GM19324 (cell line): ENCODE measurements at regions not wholly inside any gene's neighbourhood (a gene's known extent, or its start where the extent isn't known, plus 50 kb on each side); places are given as distances from the start of the nearest gene placed in this dataset.

Source experiments
- ATAC-seq: cut with Tn5 transposase; IDR thresholded peaks from one replicate; pipeline ENCODE4 v1.9.1; 2021; ENCODE audit warnings: mild to moderate bottlenecking, moderate library complexity; ENCODE audit not compliant: unreplicated experiment, low FRiP score

DNA sequence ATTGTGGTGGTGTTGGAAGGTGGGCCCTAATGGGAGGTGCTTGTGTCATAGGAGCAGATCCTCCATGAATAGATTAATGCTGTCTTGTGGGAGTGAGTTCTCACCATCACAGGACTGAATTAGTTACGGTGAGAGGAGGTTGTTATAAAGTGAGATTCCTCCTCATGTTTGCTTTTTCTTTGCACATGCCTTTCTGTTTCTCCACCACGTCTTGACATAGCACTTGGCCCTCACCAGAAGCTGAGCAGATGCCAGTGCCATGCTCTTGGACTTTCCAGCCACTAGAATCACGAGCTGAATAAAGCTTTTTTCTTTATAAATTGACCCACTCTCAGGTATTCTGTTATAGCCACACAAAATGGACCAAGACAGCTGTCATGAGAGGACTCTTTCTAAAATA, 194.8 kb downstream of the PTPRU start:
- no peak for ATAC-seq

DNA sequence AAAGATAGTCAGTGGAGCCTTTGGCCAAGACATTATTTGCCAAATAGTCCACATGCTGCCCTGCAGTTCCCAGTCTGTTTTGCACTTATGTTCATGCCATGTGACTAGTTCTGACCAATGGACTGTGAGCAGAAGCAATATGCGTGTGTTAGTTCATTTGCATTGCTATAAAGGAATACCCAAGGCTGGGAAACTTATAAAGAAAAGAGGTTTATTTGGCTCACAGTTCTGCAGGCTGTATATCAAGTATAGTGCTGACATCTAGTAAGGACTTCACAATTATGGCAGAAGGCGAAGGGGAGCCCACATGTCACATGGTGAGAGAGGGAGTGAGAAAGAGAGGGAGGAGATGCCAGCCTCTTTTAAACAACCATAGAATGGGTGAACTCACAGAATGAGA, 193.3 kb downstream of the PTPRU start:
- ATAC-seq: no peak

DNA sequence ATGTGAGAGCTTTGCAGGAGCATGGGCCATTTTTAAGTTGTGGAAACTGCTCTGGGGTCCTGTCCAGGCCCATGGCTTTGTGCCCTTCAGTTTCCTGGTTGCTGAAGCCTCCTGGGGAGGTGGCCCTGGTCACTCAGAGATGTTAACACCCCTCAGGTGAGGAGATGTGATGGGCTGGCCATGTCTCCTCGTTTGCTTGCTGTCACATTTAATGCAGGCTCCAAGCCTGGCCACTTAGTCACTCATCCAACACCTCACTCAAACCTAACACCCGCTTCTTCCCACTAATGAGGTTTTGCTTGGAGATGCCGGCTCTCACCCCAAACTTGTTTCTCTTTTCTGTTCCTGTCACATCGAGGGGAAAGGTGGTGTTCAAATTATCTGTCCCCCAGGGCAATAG, 192.7 kb downstream of the PTPRU start:
- ATAC-seq: no peak

DNA sequence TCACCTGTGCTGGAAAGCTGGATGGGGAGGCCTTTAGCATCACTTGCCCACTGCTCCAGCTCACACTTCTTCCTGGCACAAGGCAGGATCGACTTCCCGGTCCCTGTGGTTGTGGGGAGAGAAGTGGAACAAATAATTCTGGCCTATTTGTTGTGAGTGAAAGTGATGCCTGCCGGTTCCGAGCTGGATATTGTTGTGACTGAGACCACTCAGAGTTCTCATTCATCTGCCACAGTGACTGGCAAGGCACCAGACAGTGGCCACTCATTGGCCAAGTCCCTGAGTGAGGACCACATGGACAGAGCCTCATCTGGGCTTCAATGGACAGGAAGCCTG, 191.9 kb downstream of the PTPRU start:
- ATAC-seq: no peak

DNA sequence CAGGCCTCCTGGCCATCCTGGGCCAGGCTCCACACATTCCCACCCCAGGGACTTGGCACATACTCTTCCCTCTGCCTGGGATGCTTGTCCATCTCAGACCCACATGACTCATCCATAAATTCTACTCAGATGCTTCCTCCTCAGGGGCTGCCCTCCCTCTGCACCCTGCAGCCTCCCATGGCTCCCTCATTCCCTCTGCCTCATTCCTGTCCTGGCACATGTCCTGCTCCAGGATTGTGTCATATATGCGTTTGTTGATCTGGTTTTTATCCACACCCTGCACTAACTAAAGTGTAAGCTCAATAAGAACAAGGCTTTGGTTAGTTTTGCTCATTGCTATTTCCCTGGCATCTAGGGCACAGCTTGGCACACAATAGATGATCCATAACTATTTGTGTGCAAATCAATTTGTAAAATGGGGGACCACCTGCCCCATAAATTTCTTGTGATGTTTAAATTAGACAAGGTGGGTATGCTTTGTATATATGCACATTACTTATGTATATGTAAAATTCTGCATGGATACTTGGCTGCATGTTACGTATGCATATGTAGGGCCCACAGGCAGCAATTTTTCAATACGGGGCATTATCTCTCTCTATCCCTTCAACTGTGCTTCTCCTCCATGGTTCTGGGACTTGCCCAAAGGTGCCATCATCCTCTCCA, 191.4 kb downstream of the PTPRU start:
- no peak for ATAC-seq

DNA sequence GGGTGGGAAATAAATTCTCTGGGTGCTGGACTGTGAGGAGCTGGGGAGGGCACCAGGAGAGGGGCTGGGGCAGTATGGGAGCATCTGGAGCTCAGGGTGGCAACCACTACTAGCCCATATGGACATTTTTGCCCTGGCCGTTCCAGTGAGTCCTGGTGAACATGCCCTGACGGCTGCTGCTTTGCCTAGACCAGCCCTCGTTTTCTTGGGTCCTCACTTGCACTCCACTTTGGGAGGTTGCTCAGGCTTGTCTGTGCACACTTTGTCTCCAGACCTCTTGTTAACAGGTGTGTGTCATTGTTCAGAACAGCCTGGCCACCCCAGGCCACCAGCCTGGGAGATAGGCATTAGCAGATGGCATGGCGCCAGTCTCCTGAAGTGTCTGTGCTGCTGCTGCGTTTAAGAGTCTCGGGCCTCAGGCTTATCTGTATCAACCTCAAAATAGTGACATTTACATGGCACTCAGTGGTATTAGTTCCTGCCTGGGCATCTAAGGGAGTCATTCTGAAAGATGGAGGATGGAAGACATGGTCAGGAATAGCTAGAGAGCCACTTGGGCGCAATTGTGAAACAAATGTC, 190.5 kb downstream of the PTPRU start:
- ATAC-seq: no peak

DNA sequence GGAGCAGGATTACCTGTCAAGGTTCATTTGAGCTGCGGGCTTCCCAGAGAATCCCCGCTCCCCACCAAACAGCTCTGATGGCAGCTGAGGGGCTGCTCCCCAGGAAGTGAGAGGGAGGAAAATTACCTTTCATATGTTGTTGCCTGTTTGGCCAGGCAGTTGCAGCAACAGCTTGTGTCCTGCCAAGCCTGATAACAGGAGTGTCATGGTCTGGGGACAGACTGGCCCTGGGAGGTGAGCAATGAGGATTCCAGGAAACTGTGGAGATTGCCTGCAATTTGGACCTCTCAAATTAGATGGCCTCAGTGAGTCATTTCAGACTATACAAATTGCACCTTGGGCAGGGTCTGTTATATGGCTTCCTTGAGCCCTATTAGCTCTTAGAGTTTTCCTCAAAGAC, 189.3 kb downstream of the PTPRU start:
- ATAC-seq: no peak

DNA sequence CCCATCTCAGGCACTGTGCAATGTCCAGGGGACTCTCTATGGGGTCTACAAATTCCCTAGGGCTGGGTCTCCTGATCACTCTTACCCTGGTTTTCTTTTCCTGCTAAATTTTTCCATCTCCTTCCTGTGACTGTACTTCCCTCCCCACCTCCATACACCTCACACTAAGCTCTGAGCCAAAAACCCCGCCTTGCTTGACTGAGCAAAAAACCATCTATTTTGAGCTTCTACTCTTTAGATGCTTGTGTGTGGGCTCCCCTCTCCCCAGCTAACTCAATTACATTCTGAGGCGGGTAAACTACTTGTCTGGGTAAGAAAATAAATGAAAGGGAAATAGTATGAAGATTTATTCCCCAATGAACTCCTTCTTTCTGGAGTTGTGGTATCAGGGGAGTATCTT, 187.9 kb downstream of the PTPRU start:
- no peak for ATAC-seq

DNA sequence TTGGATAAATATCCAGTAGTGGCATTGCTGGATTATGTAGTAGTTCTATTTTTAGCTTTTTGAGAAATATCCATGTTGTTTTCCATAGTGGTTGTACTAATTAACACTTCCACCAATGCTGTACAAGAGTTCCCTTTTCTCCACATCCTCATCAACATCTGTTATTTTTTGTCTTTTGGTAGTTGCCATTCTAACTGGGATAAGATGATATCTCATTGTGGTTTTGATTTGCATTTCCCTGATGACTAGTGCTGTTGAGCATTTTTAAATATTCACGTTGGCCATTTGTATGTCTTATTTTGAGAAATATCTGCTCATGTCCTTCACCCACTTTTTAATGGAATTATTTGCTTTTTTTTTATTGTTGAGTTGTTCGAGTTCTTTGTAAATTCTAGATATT, 183.9 kb downstream of the PTPRU start:
- ATAC-seq: no peak

DNA sequence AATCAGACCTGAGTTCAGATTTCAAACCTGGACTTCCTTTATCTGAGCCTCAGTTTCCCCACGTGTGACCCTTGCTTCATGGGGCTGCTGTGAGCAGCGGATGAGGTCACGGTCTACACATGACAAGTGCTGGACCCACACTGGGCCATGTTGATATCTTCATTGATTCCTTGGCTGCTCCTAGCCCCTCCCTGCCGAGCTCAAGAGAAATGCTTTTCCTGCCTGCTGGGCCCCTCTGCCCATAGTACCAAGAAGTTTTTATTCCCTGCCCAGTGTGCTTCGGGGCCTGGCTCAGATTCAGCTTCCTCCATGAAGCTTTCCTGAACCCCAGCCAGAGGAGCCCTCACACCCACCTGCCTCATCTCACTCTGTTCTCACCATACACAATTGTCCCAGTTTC, 181.6 kb downstream of the PTPRU start:
- ATAC-seq: no peak

DNA sequence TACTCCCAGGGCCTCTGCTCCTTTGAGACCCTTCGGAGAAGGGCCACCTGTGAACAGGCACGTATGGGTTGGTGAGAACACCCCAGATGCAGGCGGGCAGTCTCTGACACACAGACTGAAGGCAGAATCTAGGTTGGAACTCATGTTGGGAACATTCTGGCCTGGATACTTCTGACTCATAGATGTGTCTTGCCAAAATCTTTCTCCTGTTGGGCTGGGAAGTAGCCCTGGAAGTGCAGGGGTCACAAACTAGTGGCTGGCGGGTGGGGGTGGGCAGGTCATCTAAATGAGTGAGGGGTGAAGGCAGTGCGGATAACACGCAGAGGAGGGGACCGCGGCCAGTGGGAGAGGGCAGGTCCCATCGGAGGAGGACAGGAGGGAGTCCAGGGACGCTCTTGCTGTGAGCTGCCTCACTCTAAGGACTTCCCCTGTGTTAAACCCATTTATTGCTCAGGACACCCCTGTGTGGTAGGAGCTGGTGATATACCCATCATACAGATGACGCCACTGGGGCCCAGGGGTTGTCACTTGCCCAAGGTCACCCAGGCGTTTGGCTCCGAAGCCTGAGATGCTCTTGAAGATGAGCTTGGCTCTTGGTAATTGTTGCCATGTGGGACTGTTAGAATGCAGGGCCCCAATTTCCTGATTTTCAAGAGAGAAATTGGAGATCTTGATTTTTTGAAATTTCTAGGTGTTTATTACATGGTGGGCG, 181.0 kb downstream of the PTPRU start:
- ATAC-seq: no peak

DNA sequence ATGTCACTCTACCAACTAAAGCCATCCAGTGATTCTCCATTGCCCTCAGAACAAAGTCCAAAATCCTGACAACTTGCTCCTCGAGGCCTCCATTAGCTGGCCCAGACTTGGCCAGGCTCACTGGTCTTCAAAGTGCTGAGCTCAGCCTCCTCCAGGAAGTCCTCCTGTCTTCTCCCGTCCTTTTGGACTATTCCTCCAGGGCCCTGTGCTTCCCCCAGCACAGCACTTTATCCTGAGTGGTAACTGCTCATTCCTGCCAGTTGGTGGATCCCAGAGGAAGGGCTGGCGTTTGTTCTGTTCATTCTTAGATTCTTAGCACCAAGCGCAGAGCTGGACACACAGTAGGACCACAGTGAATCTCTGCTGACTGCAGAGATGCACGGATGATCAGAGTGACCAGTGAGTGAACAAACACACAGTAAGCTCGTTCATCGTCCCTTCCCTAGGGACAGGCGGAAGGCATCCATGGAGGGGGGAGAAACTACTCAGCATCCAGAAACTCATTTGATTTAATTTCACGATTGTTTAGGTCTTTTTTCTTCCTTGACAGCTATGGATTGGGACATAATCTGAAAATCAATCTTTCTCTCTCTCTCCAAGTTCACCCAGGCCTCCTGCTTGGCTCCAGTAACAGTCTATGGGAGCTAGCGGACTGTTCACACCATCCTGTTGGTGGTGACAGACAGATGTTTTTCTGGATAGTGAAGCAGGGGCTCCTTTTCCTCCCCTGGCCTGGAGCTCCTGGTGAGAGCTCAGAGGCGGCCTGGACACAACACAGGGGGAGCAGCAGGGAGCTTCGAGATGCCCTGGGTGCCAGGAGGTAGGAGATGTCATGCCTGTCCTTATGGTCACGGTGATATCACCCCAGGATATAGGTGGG, 180.2 kb downstream of the PTPRU start:
- no peak for ATAC-seq

DNA sequence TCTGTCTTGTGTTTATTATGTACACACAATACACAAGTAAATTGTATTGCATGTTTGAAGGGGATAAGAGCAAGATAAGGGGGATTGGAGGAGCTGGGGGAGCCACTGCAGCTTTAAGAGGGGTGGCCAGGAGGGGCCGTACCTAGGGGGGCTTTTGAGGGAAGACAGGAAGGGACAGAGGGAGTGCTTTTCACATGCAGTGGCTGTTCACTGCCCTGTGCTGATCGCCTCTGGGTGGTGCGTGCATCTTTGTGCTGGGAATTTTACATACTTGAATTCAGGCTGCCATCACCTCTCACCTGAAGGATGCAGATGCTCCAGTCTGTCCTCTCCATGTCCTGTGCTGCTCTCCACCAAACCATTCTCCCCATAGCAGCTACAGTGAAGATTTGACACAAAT, 179.5 kb downstream of the PTPRU start:
- ATAC-seq: no peak

DNA sequence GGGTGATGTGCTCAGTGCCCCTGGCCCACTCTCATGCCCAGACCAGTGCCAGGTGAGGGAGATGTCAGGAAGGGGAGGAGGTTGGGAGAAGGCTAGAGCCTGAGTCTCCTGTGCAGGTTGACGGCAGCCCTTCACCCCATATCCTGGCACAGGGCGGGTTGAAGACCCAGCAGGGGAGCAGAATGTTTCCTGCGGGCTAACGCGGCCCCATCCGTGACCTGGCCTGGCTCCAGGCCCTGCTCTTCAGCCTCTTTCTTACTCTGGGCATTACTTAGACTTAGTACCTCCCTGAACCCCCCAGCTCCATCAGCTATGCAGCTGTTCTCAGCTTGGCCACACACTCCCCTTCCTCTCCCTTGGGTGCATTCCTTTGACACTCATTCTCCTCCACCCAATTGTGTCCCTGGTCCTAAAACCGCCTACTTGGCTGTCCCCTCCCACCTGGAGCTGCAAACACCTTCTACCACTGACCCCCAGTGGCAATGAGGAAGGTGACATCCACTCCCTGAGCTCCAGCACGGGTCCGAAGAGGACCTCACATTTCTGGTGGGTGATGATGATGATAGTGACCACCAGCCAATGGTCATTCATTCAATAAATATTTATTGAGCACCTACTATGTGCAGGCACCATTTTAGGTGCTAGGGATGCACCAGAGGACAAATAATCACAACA, 179.0 kb downstream of the PTPRU start:
- ATAC-seq: no peak

DNA sequence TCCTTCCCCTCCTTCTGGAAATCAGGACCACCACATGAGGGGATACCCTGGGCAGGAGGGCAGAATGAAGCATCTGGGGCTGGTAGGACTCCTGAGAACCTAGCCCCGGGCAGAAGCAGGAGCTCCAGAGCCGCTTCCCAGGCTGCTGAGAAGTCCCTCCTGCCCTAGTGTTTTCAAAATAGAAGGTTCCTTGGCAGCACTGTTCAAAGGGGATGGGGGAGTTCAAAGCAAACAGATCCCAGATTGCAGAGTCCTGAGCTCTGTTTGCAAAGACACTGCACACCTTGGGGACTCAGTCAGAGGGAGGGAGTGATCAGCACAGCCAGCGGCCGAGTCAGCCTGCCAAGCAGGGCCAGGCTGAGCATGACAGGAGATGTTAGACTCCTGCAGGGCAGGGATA, 177.8 kb downstream of the PTPRU start:
- ATAC-seq: no peak

DNA sequence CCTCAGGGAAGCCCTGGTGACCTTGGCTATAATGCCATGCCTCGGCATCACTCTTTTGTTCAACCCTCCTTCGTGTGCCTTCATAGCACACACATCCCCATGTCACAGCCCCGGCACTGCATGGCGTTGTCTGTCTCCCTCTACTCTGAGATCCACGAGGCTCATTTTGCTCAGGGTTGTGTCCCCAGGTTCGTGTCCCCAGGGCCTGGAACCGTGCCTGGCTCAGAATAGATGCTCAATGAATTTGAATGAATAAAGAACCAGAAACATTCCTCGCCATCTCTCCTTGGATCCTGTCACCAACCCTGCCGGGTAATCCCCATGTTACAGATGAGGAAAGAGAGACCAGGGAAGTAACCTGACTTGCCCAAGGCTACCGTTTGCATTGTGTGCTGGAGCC, 177.3 kb downstream of the PTPRU start:
- ATAC-seq: no peak

DNA sequence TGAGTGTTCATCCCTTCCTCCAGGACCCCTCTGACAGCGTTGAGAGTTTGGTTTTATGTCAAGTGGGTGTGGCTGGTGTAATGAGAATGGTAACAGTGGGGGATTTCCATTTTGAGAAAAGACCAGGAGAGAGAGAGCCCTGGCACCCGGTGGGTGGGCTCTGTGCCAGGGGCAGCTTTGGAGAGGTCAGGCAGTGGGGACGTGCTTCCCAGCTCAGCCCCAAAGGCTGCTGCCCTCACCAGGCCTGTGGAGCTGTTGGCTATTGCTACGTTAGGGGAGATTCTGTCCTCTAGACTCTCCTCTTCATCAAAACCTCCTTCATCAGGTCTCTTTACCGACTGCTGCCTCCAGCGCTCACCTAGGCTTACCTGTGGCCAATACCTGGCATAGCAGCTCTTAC, 176.3 kb downstream of the PTPRU start:
- no peak for ATAC-seq

DNA sequence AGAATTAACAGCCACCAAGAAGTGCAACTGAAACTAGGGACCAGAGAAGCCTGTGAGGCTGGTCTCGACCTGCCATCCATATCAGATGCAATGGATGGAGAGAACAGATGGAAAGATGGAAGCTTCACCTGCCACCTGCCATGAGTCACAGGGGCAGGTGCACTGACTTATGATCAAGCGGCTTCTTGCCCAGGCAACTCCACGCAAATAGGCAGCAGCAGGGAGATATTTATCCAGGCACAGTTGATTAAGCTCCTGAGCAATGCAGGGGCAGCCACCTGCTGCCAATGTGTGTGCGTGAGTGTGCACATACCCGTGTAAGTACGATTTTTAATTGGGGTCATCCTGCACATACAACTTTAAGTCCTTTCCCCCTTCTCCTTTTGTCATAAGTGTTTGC, 174.2 kb downstream of the PTPRU start:
- no peak for ATAC-seq

DNA sequence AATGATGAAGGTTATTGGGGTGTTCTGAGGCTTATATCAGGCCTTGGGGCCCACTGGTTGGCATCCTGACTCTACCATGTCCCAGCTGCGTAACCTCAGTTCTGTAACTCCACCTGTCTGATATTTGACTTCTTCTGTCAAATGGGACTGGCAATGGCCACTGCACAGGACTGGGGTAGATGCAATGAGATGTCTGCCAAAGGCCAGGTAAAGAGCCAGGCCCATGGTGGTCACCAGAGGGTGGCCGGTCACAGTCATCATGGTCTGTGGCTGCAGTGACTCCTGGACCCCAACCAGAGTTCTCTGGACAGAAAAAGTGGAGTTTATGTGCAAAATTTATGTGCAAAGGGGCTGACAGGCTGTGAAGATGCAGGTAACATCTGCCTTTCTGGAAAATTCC, 173.3 kb downstream of the PTPRU start:
- no peak for ATAC-seq

DNA sequence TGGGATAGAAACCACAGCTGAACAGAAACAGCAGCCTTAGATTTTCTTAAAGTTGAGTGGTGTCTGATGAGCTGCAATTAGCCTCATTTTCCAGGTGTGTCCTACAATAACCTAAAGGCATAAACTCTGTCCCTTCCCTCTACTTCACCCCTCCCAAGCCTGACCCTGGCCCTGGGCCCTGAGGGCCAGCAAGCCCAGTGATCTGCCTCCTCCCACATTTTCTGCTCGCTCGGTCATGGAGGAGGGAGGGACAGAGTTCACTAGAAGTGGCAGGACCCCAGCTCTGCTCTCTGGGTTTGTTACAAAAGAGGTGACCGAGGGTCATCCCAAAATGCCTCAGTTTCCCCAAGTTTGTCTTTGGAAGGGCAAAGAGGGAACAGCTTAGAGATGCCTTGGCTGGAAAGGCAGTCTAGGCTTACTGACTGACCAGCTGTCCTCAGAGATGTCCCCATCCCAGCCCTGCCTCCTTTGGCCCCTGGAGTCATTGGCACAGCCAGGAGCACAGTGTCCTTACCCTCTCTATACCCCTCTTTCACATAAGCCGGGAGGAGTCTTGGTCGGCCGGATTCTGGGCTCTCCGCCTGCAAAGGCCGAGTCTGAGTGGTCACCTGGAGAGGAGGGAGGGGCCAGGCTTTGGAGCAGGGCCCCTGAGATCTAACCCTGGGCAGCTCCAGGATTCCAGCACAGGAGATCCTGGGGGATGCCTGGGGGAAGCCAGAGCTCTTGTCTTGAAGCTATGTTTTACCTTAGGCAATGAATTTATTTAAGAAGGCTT, 172.7 kb downstream of the PTPRU start:
- no peak for ATAC-seq
